ENCODE measurements at regions not wholly inside any gene's neighbourhood (a gene's known extent, or its start where the extent isn't known, plus 50 kb on each side); places are given as distances from the start of the nearest gene placed in this dataset.

DNA sequence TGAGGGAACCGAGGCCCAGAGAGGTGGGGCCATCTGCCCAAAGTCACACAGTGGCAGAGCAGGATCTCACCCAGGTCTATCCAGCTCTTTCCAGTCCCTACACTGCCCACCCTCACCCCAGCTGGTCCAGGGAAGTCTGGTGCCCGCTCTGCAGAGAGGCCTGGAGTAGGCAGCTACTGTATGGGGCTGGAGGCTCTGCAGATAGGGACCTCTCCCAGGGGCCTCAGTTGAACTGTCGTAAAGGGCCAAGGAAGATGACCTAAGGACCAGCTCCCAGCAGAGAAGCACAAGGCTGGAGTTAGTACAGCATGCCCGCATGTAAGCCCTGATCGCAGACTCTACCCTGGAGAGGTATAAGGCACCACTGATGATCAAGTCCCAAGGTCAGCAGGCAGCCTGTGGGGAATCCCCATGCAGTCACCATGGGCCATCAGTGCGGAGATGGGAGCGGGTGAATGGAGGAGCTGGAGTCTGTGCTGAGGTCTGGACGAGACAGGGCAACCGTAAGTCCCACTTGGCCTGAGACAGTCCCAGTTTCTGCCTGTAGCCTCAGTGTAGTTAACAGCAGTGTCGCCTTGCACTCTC is 320.2 kb downstream of the MATN1 start:
- dilution Hi-C loops (cut with MboI; ENCODE audit: extremely low pct_ligation_motif_present, low sequenced_read_pairs) = no loop called here
- TF ChIP-seq, protein P1, sequence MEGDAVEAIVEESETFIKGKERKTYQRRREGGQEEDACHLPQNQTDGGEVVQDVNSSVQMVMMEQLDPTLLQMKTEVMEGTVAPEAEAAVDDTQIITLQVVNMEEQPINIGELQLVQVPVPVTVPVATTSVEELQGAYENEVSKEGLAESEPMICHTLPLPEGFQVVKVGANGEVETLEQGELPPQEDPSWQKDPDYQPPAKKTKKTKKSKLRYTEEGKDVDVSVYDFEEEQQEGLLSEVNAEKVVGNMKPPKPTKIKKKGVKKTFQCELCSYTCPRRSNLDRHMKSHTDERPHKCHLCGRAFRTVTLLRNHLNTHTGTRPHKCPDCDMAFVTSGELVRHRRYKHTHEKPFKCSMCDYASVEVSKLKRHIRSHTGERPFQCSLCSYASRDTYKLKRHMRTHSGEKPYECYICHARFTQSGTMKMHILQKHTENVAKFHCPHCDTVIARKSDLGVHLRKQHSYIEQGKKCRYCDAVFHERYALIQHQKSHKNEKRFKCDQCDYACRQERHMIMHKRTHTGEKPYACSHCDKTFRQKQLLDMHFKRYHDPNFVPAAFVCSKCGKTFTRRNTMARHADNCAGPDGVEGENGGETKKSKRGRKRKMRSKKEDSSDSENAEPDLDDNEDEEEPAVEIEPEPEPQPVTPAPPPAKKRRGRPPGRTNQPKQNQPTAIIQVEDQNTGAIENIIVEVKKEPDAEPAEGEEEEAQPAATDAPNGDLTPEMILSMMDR (optimal IDR thresholded peaks at IDR 0.05 in 1 of 3, IDR thresholded peaks at IDR 0.05 in 1 of 3, conservative IDR thresholded peaks at IDR 0.05 in 1 of 3; ENCODE audit: extremely low read depth in 1 of 3, insufficient read depth in 2 of 3, low read length in 3 of 3) = no peak
- no peak for TF ChIP-seq EZH2 (IDR thresholded peaks at IDR 0.05; ENCODE audit: low read length)

DNA sequence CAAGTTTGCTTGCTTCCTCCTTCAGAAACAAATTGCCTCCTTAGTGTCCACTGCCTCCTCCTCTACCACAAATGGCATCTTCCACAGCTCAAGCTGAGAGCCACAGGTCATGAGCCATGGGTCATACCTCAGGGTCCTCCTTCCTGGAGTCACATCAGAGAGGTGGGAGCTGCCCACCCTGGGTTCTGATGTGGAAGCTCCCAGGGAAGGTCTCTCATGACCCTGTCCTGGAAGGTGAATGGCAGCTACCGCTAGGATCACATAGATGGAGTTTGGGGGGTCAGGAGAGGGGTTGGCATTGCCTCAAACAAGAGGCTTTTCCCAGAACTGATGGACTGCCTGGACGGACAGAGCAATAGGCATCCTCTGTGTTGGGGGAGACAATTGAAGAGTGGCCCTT is 321.4 kb downstream of the MATN1 start:
- DNase-seq (ENCODE audit: low read depth, low spot score) (no peak), FAIRE-seq (no peak)
- no peak for TF ChIP-seq EZH2 (IDR thresholded peaks at IDR 0.05; ENCODE audit: low read length)
- TF ChIP-seq, protein P1 (optimal IDR thresholded peaks at IDR 0.05 in 1 of 3, IDR thresholded peaks at IDR 0.05 in 1 of 3, conservative IDR thresholded peaks at IDR 0.05 in 1 of 3; ENCODE audit: extremely low read depth in 1 of 3, insufficient read depth in 2 of 3, low read length in 3 of 3) = no peak

More for the DNA sequence above, 320.2 kb downstream of the MATN1 start:
- Histone ChIP-seq H4K20me1 (ENCODE audit: control insufficient read depth, extremely low read depth, insufficient read depth, low read length) (no peaks in the 10 kb centered on the region), H3K4me3 (ENCODE audit: control insufficient read depth in 2 of 3, extremely low read depth in 1 of 3, insufficient read depth in 2 of 3, low read depth in 1 of 3, low read length in 3 of 3) (no peak overlapping the region), H3K27ac (ENCODE audit: control insufficient read depth, insufficient read depth, low read length) (no peak overlapping the region), H3K4me1 (ENCODE audit: control insufficient read depth, extremely low read depth, insufficient read depth, low read length) (peaks cover 7% of the 10 kb centered on the region), H3K27me3 (ENCODE audit: control insufficient read depth, extremely low read depth, insufficient read depth, low read length) (no peaks in the 10 kb centered on the region), H3K4me2 (ENCODE audit: control insufficient read depth, extremely low read depth, insufficient read depth, low read depth, low read length) (no peak overlapping the region), H3K36me3 (ENCODE audit: control insufficient read depth in 2 of 2, extremely low read depth in 1 of 2, insufficient read depth in 2 of 2, low read length in 2 of 2) (no peaks in the 10 kb centered on the region), H3K9me3 (ENCODE audit: control insufficient read depth, low read depth, low read length) (no peaks in the 10 kb centered on the region), H3K79me2 (ENCODE audit: control insufficient read depth, insufficient read depth, low read length) (no peaks in the 10 kb centered on the region), H2AFZ (ENCODE audit: control insufficient read depth, low read length) (no peak overlapping the region), H3K9ac (ENCODE audit: control insufficient read depth, extremely low read depth, insufficient read depth, low read length) (no peak overlapping the region), H3K9me1 (ENCODE audit: control insufficient read depth, extremely low read depth, insufficient read depth, low read length) (no peaks in the 10 kb centered on the region)
- no peak for FAIRE-seq
- no peak for DNase-seq (ENCODE audit: low read depth, low spot score)

More for the DNA sequence above, 321.4 kb downstream of the MATN1 start:
- H3K79me2 ChIP-seq (ENCODE audit: control insufficient read depth, insufficient read depth, low read length) = no peaks in the 10 kb centered on the region
- no peaks in the 10 kb centered on the region for H3K9me3 ChIP-seq (ENCODE audit: control insufficient read depth, low read depth, low read length)
- H4K20me1 ChIP-seq (ENCODE audit: control insufficient read depth, extremely low read depth, insufficient read depth, low read length) = no peaks in the 10 kb centered on the region
- H2AFZ ChIP-seq (ENCODE audit: control insufficient read depth, low read length) = no peak overlapping the region
- H3K9me1 ChIP-seq (ENCODE audit: control insufficient read depth, extremely low read depth, insufficient read depth, low read length) = no peaks in the 10 kb centered on the region
- H3K27me3 ChIP-seq (ENCODE audit: control insufficient read depth, extremely low read depth, insufficient read depth, low read length) = no peaks in the 10 kb centered on the region
- peaks cover 4% of the 10 kb centered on the region for H3K4me1 ChIP-seq (ENCODE audit: control insufficient read depth, extremely low read depth, insufficient read depth, low read length)
- H3K4me2 ChIP-seq (ENCODE audit: control insufficient read depth, extremely low read depth, insufficient read depth, low read depth, low read length) = no peak overlapping the region
- no peak overlapping the region for H3K9ac ChIP-seq (ENCODE audit: control insufficient read depth, extremely low read depth, insufficient read depth, low read length)
- H3K36me3 ChIP-seq (ENCODE audit: control insufficient read depth in 2 of 2, extremely low read depth in 1 of 2, insufficient read depth in 2 of 2, low read length in 2 of 2) = no peaks in the 10 kb centered on the region
- H3K4me3 ChIP-seq (ENCODE audit: control insufficient read depth in 2 of 3, extremely low read depth in 1 of 3, insufficient read depth in 2 of 3, low read depth in 1 of 3, low read length in 3 of 3) = no peak overlapping the region
- no peak overlapping the region for H3K27ac ChIP-seq (ENCODE audit: control insufficient read depth, insufficient read depth, low read length)
- dilution Hi-C loops (cut with MboI; ENCODE audit: extremely low pct_ligation_motif_present, low sequenced_read_pairs) = no loop called here

Data from keratinocyte (primary cell).